ENCODE measurements at regions not wholly inside any gene's neighbourhood (a gene's known extent, or its start where the extent isn't known, plus 50 kb on each side); places are given as distances from the start of the nearest gene placed in this dataset.
A peak's percentile ranks its signal among the peaks of the same experiment; 100 is the strongest.

DNA sequence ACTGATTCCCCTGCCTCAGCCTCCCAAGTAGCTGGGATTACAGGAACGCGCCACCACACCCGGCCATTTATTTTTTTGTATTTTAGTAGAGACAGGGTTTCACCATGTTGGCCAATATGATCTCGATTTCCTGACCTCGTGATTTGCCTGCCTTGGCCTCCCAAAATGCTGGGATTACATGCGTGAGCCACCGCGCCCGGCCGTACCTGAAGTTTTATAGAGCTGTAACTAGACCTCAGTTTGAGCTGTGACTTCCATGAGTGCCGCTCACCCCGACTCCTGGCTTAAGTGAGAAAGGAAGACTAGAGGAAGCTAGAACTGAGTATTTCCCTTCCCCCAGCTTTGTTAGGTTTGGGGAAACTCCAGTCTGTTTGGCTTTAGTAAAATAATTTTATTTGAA, 1283.1 kb downstream of the KCNT2 start:
- Histone ChIP-seq H3K36me3 (no peaks in the 10 kb centered on the region), H3K4me1 (no peaks in the 10 kb centered on the region), H3K27ac (no peak overlapping the region), H3K9me3 (peaks cover 0 to 3% of the 10 kb centered on the region in 2 donors), H3K4me3 (no peak overlapping the region), H3K27me3 (no peaks in the 10 kb centered on the region)
- ATAC-seq (no peak), DNase-seq (peak in 1 of 4 donors; percentile 20)
- intact Hi-C loops (cut with DNase I) = no loop called here
- TF ChIP-seq, protein P1, sequence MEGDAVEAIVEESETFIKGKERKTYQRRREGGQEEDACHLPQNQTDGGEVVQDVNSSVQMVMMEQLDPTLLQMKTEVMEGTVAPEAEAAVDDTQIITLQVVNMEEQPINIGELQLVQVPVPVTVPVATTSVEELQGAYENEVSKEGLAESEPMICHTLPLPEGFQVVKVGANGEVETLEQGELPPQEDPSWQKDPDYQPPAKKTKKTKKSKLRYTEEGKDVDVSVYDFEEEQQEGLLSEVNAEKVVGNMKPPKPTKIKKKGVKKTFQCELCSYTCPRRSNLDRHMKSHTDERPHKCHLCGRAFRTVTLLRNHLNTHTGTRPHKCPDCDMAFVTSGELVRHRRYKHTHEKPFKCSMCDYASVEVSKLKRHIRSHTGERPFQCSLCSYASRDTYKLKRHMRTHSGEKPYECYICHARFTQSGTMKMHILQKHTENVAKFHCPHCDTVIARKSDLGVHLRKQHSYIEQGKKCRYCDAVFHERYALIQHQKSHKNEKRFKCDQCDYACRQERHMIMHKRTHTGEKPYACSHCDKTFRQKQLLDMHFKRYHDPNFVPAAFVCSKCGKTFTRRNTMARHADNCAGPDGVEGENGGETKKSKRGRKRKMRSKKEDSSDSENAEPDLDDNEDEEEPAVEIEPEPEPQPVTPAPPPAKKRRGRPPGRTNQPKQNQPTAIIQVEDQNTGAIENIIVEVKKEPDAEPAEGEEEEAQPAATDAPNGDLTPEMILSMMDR (IDR thresholded peaks at IDR 0.05) = no peak

DNA sequence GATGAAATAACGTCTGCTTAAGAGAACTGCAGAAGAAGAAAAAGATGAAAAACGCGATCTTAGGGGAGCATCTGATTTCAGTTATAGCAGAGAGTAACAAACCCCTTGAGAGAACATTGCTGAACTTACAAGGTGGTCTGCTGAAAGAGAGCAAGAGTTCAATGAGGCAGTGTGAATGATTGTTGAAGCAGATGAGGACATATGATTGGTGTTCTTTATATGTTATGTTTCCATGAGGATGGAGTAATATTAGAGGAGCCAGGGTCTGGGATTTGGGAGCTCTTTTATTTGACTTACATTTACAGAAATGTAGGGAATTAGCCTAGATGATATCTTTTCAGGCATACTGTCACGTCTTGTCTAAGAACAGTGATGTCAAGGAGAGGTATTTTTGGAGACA, 1302.0 kb downstream of the KCNT2 start:
- Histone ChIP-seq H3K36me3 (no peaks in the 10 kb centered on the region), H3K27me3 (no peaks in the 10 kb centered on the region), H3K27ac (no peak overlapping the region), H3K4me3 (no peak overlapping the region), H3K4me1 (no peaks in the 10 kb centered on the region), H3K9me3 (no peaks in the 10 kb centered on the region)
- TF ChIP-seq, protein P1 (IDR thresholded peaks at IDR 0.05) = no peak
- ATAC-seq (no peak), DNase-seq (no peak)
- intact Hi-C loops (cut with DNase I) = no loop called here

DNA sequence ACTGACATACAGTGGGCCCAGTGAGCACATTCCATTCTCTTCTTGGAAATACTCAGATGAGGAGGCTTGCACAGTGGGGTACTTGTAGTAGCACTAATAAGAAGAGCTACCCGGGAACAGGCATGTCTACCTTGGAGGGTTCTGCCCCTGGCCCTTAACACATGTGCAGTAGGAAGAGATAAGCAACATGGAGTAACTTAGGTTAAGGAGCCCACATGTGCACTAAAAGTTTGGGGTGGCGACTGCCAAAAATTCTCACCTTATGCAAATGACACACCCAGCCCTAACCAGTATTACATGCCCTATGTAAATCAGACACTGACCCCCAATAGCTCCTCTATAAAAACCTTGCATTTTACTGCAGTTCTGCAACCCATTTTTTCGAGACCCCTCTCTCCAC, 1313.3 kb downstream of the KCNT2 start:
- no peak overlapping the region for H3K4me3 ChIP-seq
- no peaks in the 10 kb centered on the region for H3K27me3 ChIP-seq
- ATAC-seq = no peak
- H3K4me1 ChIP-seq = no peaks in the 10 kb centered on the region
- TF ChIP-seq, protein P1 (IDR thresholded peaks at IDR 0.05) = no peak
- DNase-seq = no peak
- H3K36me3 ChIP-seq = no peaks in the 10 kb centered on the region
- no peaks in the 10 kb centered on the region for H3K9me3 ChIP-seq
- no peak overlapping the region for H3K27ac ChIP-seq
- intact Hi-C loops (cut with DNase I) = no loop called here

DNA sequence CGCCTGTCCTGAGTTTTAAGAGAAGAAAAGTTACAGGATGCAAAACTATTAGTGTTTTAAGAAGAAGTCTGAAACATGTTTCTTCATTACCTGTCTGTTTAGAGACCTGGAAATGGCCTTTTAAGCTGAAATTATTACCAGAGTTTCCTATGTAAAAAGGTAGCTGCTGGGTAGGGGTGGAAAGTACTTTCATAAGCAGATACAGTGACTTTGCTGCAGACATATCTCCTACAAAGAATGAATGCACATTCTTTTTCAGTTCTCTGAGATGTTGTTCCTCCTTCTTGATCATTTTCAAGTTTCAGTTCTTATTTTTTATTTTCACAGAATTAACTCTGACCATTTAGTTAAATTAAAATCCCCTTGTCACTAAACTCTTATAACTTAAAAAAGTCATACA, 1329.6 kb downstream of the KCNT2 start:
- Histone ChIP-seq H3K9me3 (no peaks in the 10 kb centered on the region), H3K4me3 (no peak overlapping the region), H3K4me1 (no peaks in the 10 kb centered on the region), H3K27me3 (no peaks in the 10 kb centered on the region), H3K36me3 (no peaks in the 10 kb centered on the region), H3K27ac (no peak overlapping the region)
- TF ChIP-seq, protein P1 (IDR thresholded peaks at IDR 0.05) = no peak
- intact Hi-C loops (cut with DNase I) = no loop called here
- ATAC-seq (no peak), DNase-seq (no peak)

DNA sequence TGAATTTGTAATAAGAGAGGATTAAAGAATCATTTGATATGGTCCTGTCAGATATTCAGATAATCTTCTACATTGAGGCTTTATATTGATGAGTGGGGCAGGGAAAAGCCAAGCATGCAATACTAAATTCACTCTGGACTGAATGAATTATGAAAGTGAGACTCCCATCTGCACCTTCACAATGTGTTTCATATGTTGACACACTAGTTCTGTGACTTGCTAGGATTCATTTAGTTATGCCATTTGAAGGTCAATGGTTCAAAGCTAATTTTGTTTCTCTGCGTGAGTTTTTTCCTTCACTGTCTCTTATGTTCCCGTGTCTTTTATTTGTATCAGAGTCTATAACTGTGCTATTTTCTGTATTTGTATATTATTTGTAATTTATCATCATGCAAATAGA, 1332.5 kb downstream of the KCNT2 start:
- Histone ChIP-seq H3K4me1 (no peaks in the 10 kb centered on the region), H3K4me3 (no peak overlapping the region), H3K9me3 (no peaks in the 10 kb centered on the region), H3K27ac (no peak overlapping the region), H3K36me3 (no peaks in the 10 kb centered on the region), H3K27me3 (no peaks in the 10 kb centered on the region)
- DNase-seq (no peak), ATAC-seq (no peak)
- intact Hi-C loops (cut with DNase I) = no loop called here
- TF ChIP-seq, protein P1 (IDR thresholded peaks at IDR 0.05) = no peak

Data from left lung (tissue), 4 donors.